Neuronal stem cell (in vitro differentiated cells): ENCODE measurements at regions not wholly inside any gene's neighbourhood (a gene's known extent, or its start where the extent isn't known, plus 50 kb on each side); places are given as distances from the start of the nearest gene placed in this dataset.
A peak's percentile ranks its signal among the peaks of the same experiment; 100 is the strongest.

Experiments used
- DNase-seq: peaks from one replicate; pipeline ENCODE4 v3.0.0-alpha.2; 2013; ENCODE audit warnings: low spot score
- H2AFZ ChIP-seq: one replicate; pipeline ENCODE4 v1.6.1; 2013; ENCODE audit warnings: mild to moderate bottlenecking, low read length, inconsistent platforms
- H2AK5ac ChIP-seq: 2 replicates; pipeline ENCODE4 v1.6.1; 2013; ENCODE audit warnings: low read depth, mild to moderate bottlenecking, inconsistent platforms, low read length, moderate library complexity, mixed read lengths
- H2BK120ac ChIP-seq: 2 replicates; pipeline ENCODE4 v1.6.1; 2013; ENCODE audit warnings: low read depth, mild to moderate bottlenecking, inconsistent platforms, low read length, moderate library complexity, mixed read lengths
- H2BK12ac ChIP-seq: one replicate; pipeline ENCODE4 v1.6.1; 2013; ENCODE audit warnings: low read length, inconsistent platforms
- H2BK15ac ChIP-seq: 2 replicates; pipeline ENCODE4 v1.6.1; 2013; ENCODE audit warnings: mild to moderate bottlenecking, low read length, inconsistent platforms, mixed read lengths
- H2BK5ac ChIP-seq: one replicate; pipeline ENCODE4 v1.6.1; 2013; ENCODE audit warnings: inconsistent platforms, mild to moderate bottlenecking, low read length, moderate library complexity
- H3K14ac ChIP-seq: one replicate; pipeline ENCODE4 v1.6.1; 2013; ENCODE audit warnings: low read length, inconsistent platforms
- H3K18ac ChIP-seq: 2 replicates; pipeline ENCODE4 v1.6.1; 2013; ENCODE audit warnings: low read length, inconsistent platforms
- H3K23ac ChIP-seq: 2 replicates; pipeline ENCODE4 v1.6.1; 2013; ENCODE audit warnings: low read depth, mild to moderate bottlenecking, mixed read lengths, low read length, inconsistent platforms; ENCODE audit not compliant: poor library complexity
- H3K27ac ChIP-seq: replicated peaks from 3 replicates; pipeline ENCODE4 v1.5.1; 2013; ENCODE audit warnings: low read length, inconsistent platforms
- H3K27me3 ChIP-seq, 3 experiments: 2 replicates each; pipeline ENCODE4 v1.6.1; 2013; ENCODE audit warnings: low read length in 3 of 3, mild to moderate bottlenecking in 2 of 3, inconsistent platforms in 1 of 3, low read depth in 1 of 3, mixed read lengths in 1 of 3, moderate library complexity in 1 of 3; ENCODE audit not compliant: control insufficient read depth in 3 of 3, insufficient read depth in 3 of 3
- H3K36me3 ChIP-seq, 2 donors: replicated peaks in 1 of 2; 2 replicates each; pipeline ENCODE4 v1.6.1; 2013; ENCODE audit warnings: low read length in 2 of 2; ENCODE audit not compliant: control insufficient read depth in 2 of 2, insufficient read depth in 2 of 2
- H3K4ac ChIP-seq: 2 replicates; pipeline ENCODE4 v1.6.1; 2013; ENCODE audit warnings: inconsistent platforms, mild to moderate bottlenecking, low read length, moderate library complexity
- H3K4me1 ChIP-seq, 2 donors: 1 replicate in 1 of 2; 2 replicates in 1 of 2; pipeline ENCODE4 v1.6.1; 2013; ENCODE audit warnings: low read length in 2 of 2, low read depth in 1 of 2; ENCODE audit not compliant: control insufficient read depth in 2 of 2, insufficient read depth in 1 of 2
- H3K4me2 ChIP-seq: one replicate; pipeline ENCODE4 v1.6.1; 2013; ENCODE audit warnings: mild to moderate bottlenecking, low read length, inconsistent platforms; ENCODE audit not compliant: insufficient read depth, poor library complexity, severe bottlenecking
- H3K4me3 ChIP-seq, 2 donors: 2 replicates each; pipeline ENCODE4 v1.5.1; 2013; ENCODE audit warnings: low read length in 2 of 2, mild to moderate bottlenecking in 2 of 2, inconsistent platforms in 1 of 2, moderate library complexity in 1 of 2
- H3K79me1 ChIP-seq: one replicate; pipeline ENCODE4 v1.6.1; 2013; ENCODE audit warnings: low read depth, mild to moderate bottlenecking, inconsistent platforms, low read length, moderate library complexity
- H3K9ac ChIP-seq: one replicate; pipeline ENCODE4 v1.6.1; 2013; ENCODE audit warnings: mild to moderate bottlenecking, low read depth, low read length, inconsistent platforms; ENCODE audit not compliant: poor library complexity
- H3K9me3 ChIP-seq, 2 donors: replicated peaks in 1 of 2; 2 replicates each; pipeline versions ENCODE3 to v1.6.1; 2013; ENCODE audit warnings: low read length in 2 of 2, mild to moderate bottlenecking in 2 of 2, inconsistent platforms in 1 of 2, low read depth in 1 of 2, mixed read lengths in 1 of 2, moderate library complexity in 1 of 2; ENCODE audit not compliant: control insufficient read depth in 2 of 2, insufficient read depth in 1 of 2
- H4K8ac ChIP-seq: one replicate; pipeline ENCODE4 v1.6.1; 2013; ENCODE audit warnings: low read depth, mild to moderate bottlenecking, inconsistent platforms, low read length, moderate library complexity
- H4K91ac ChIP-seq: one replicate; pipeline ENCODE4 v1.6.1; 2013; ENCODE audit warnings: low read length, low read depth, mild to moderate bottlenecking, inconsistent platforms; ENCODE audit not compliant: poor library complexity
- WGBS, 2 donors: extraction: QIAGEN DNeasy Blood & Tissue Kit; methylation state at CpG; one replicate each; pipeline ENCODE4 v1.1.7; 2013; ENCODE audit warnings: missing lambda C conversion rate in 2 of 2, mixed read lengths in 1 of 2; ENCODE audit not compliant: insufficient read length in 2 of 2, insufficient replicate concordance in 1 of 2; ENCODE audit errors: extremely low coverage in 2 of 2; 5-methylcytosine and 5-hydroxymethylcytosine counted together

DNA sequence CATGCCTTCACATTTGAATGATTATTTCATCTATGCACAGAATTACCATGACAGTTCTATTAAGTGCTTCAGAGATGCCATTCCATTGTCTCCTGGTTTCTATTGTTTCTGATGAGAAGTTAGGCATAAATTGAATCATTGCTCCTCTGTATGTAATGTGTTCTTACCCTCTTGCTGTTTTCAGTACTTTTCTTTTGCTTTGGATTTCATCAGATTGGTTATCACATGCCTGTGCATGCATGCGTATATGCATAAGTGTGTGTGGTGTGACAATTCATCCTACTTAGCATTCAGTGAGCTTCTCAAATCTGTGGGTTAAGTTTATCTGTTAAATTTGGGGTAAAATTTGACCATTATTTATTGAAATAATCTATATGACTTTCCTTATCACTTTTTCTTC lies 263.3 kb upstream of the RND3 start:
- Histone ChIP-seq H3K4me3 (no peak overlapping the region), H3K27ac (no peak overlapping the region), H3K27me3 (no peaks in the 10 kb centered on the region), H3K9ac (no peak overlapping the region), H3K4ac (no peak overlapping the region), H3K4me1 (no peaks in the 10 kb centered on the region), H3K36me3 (no peaks in the 10 kb centered on the region), H3K14ac (no peak overlapping the region), H2BK120ac (no peak overlapping the region), H3K23ac (no peak overlapping the region), H2BK15ac (no peak overlapping the region), H2AK5ac (no peak overlapping the region), H3K18ac (no peak overlapping the region), H2BK5ac (no peak overlapping the region), H4K91ac (no peak overlapping the region), H3K9me3 (no peaks in the 10 kb centered on the region), H2AFZ (no peak overlapping the region), H3K4me2 (no peak overlapping the region), H2BK12ac (no peak overlapping the region), H4K8ac (no peak overlapping the region), H3K79me1 (no peaks in the 10 kb centered on the region)
- DNase-seq, result no peak
- WGBS, 2 donors, result no CpG with 5 or more reads among the region's 1 CpG

DNA sequence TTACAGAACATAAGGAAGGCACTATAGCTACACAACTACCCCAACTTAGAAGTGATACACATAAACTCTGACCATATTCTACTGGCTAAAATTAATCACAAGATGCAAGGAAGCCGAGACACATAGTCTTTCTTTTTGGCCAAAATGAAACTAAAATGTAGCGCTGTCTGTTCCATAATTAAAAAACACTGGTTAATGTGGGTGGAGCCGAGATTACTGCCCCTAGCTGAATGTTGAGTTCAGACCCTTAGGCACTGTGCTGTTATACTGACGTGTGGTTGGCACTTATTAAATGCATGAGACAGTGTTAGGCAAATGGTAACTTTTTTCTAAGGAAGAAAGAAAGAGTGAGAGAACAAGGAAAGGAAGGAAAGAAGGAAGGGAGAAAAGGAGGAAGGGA lies 254.6 kb upstream of the RND3 start:
- H3K27me3 ChIP-seq, result no peaks in the 10 kb centered on the region
- no peak overlapping the region for H2AK5ac ChIP-seq
- no peak overlapping the region for H4K8ac ChIP-seq
- H3K18ac ChIP-seq, result no peak overlapping the region
- no peak overlapping the region for H3K4ac ChIP-seq
- no peak overlapping the region for H3K27ac ChIP-seq
- H3K4me1 ChIP-seq, result no peaks in the 10 kb centered on the region
- no peak overlapping the region for H3K4me2 ChIP-seq
- DNase-seq, result no peak
- no peak overlapping the region for H3K9ac ChIP-seq
- H3K9me3 ChIP-seq, result no peaks in the 10 kb centered on the region
- H2BK15ac ChIP-seq, result no peak overlapping the region
- H2BK120ac ChIP-seq, result no peak overlapping the region
- H3K23ac ChIP-seq, result no peak overlapping the region
- no peak overlapping the region for H3K4me3 ChIP-seq
- H3K36me3 ChIP-seq, result no peaks in the 10 kb centered on the region
- H2BK5ac ChIP-seq, result no peak overlapping the region
- no peak overlapping the region for H2AFZ ChIP-seq
- no peaks in the 10 kb centered on the region for H3K79me1 ChIP-seq
- H3K14ac ChIP-seq, result no peak overlapping the region
- H2BK12ac ChIP-seq, result no peak overlapping the region
- WGBS, 2 donors, result no CpG with 5 or more reads among the region's 4 CpGs
- H4K91ac ChIP-seq, result no peak overlapping the region

DNA sequence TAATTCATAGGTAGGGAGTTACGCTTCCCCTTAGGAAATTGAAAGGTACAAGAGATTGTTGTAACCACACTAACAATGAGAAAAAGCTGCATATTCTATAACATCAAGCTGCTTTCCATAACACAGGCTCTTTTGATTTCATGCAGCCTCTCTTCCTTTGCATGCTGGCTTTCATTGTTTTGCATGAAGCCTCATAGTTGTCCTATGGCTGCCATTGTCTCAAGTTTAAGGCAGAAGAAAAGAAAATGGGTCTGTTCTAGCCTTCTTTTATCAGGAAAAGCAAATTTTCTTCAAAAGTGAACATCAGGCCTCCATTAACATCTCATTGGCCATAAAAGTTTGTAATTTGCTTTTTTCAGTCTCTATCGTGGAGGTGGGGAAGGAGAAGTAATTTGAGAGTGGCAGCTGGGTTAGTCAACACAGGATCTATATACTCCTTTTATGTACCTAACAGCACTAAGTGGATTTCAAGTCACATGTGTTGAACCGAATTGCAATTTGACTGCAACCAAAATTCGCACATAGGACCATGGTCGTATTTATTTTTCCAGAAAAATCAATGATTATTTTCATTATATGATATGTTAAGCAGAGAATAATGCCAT lies 248.5 kb upstream of the RND3 start:
- Histone ChIP-seq H3K9ac (no peak overlapping the region), H3K18ac (no peak overlapping the region), H3K79me1 (no peaks in the 10 kb centered on the region), H2BK120ac (no peak overlapping the region), H4K8ac (no peak overlapping the region), H3K4me2 (no peak overlapping the region), H2AK5ac (no peak overlapping the region), H3K27ac (no peak overlapping the region), H3K36me3 (no peaks in the 10 kb centered on the region), H2AFZ (peak overlapping the region; percentile 48), H2BK12ac (no peak overlapping the region), H3K4me1 (peaks cover 0 to 12% of the 10 kb centered on the region in 2 donors), H3K27me3 (no peaks in the 10 kb centered on the region), H3K4me3 (no peak overlapping the region), H3K14ac (no peak overlapping the region), H3K4ac (no peak overlapping the region), H2BK5ac (no peak overlapping the region), H3K9me3 (no peaks in the 10 kb centered on the region), H3K23ac (no peak overlapping the region), H4K91ac (no peak overlapping the region), H2BK15ac (no peak overlapping the region)
- no CpG with 5 or more reads among the region's 5 CpGs for WGBS, 2 donors
- no peak for DNase-seq

DNA sequence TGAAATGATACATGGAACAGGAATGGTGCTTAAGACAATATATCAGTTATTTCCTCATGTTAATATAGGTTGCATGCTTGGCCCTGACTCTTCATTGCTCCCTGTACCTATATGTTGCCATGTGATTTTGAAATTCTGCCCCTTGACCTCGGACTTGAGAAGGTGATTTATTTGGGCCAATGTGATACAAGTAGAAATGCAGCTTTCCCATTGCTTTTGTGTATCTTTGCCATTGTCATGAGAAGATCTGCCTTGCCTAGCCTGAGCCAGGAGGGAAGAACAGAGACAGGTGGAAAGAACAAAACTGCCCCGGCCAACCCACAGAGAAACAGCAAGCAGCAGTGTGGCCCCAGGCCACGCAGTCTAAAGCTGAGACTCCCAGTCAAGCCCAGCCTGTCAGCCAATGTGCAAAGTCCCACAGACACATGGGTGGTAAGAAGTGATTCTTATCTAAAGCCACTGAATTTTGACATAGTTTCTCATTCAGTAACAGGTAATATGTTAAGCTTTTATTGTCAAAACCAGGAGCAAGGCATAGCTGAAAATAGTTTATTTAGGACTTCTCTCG lies 245.7 kb upstream of the RND3 start:
- H3K4me1 ChIP-seq, result peaks cover 0 to 12% of the 10 kb centered on the region in 2 donors
- H4K91ac ChIP-seq, result no peak overlapping the region
- H2AFZ ChIP-seq, result no peak overlapping the region
- no peak overlapping the region for H3K14ac ChIP-seq
- H3K9me3 ChIP-seq, result no peaks in the 10 kb centered on the region
- no peaks in the 10 kb centered on the region for H3K27me3 ChIP-seq
- no peaks in the 10 kb centered on the region for H3K79me1 ChIP-seq
- no peak overlapping the region for H3K23ac ChIP-seq
- no peak overlapping the region for H2BK12ac ChIP-seq
- H2AK5ac ChIP-seq, result no peak overlapping the region
- no peaks in the 10 kb centered on the region for H3K36me3 ChIP-seq
- H2BK15ac ChIP-seq, result no peak overlapping the region
- DNase-seq, result no peak
- H3K9ac ChIP-seq, result no peak overlapping the region
- WGBS, 2 donors, result no CpG with 5 or more reads among the region's 4 CpGs
- no peak overlapping the region for H3K4ac ChIP-seq
- no peak overlapping the region for H2BK5ac ChIP-seq
- no peak overlapping the region for H3K18ac ChIP-seq
- no peak overlapping the region for H2BK120ac ChIP-seq
- H3K4me2 ChIP-seq, result no peak overlapping the region
- H3K27ac ChIP-seq, result no peak overlapping the region
- no peak overlapping the region for H4K8ac ChIP-seq
- H3K4me3 ChIP-seq, result no peak overlapping the region
